NB4 (cell line): ENCODE measurements at regions not wholly inside any gene's neighbourhood (a gene's known extent, or its start where the extent isn't known, plus 50 kb on each side); places are given as distances from the start of the nearest gene placed in this dataset.

Experiments used
- DNase-seq: peaks from one replicate; pipeline ENCODE4 v3.0.0; 2010; ENCODE audit warnings: low read depth
- H3K4me3 ChIP-seq: one replicate; pipeline ENCODE4 v1.5.1; 2011; ENCODE audit warnings: mild to moderate bottlenecking, low read depth, low read length, moderate library complexity
- CTCF ChIP-seq: IDR thresholded peaks from one replicate; pipeline ENCODE4 v1.5.1; 2012; ENCODE audit warnings: low read depth, low read length
- MAX ChIP-seq: IDR thresholded peaks from 2 replicates; pipeline ENCODE4 v1.6.1; 2011; ENCODE audit warnings: low read depth, low read length
- MYC ChIP-seq: IDR thresholded peaks from 2 replicates; pipeline ENCODE4 v1.6.1; 2011; ENCODE audit warnings: low read depth, low read length
- POLR2A ChIP-seq: IDR thresholded peaks from 2 replicates; pipeline ENCODE4 v1.6.1; 2011; ENCODE audit warnings: mild to moderate bottlenecking; ENCODE audit not compliant: insufficient read length; ENCODE audit errors: extremely low read depth

GRCh38 chr13:62296812-62297211 lies 881.2 kb upstream of the PCDH20 start:
- TF ChIP-seq CTCF, result no peak
- TF ChIP-seq MYC, result no peak
- no peak for TF ChIP-seq MAX
- no peak for TF ChIP-seq POLR2A
- no peak overlapping the region for H3K4me3 ChIP-seq
- no peak for DNase-seq

- no peak overlapping the region for H3K4me3 ChIP-seq
- no peak for DNase-seq
- TF ChIP-seq MYC (no peak), CTCF (no peak), POLR2A (no peak), MAX (no peak)
Measured at GRCh38 chr13:62294244-62294643, 878.6 kb upstream of the PCDH20 start.

- no peak for DNase-seq
- TF ChIP-seq MAX, result no peak
- TF ChIP-seq MYC, result no peak
- TF ChIP-seq POLR2A, result no peak
- TF ChIP-seq CTCF, result no peak
- no peak overlapping the region for H3K4me3 ChIP-seq
Measured at GRCh38 chr13:62292714-62293480, 877.2 kb upstream of the PCDH20 start.

GRCh38 chr13:62290542-62290941 lies 874.9 kb upstream of the PCDH20 start:
- no peak for DNase-seq
- H3K4me3 ChIP-seq, result no peak overlapping the region
- no peak for TF ChIP-seq CTCF
- no peak for TF ChIP-seq MYC

GRCh38 chr13:62287764-62288163 lies 872.1 kb upstream of the PCDH20 start:
- H3K4me3 ChIP-seq, result no peak overlapping the region
- no peak for TF ChIP-seq POLR2A
- no peak for TF ChIP-seq MYC
- no peak for TF ChIP-seq MAX
- no peak for TF ChIP-seq CTCF
- no peak for DNase-seq

GRCh38 chr13:62280590-62280989 lies 864.9 kb upstream of the PCDH20 start:
- TF ChIP-seq POLR2A, result no peak
- no peak for TF ChIP-seq CTCF
- no peak for TF ChIP-seq MAX
- no peak for TF ChIP-seq MYC
- peak; percentile 32 for DNase-seq
- H3K4me3 ChIP-seq, result no peak overlapping the region
